Body of pancreas (tissue), 4 donors: ENCODE measurements at regions not wholly inside any gene's neighbourhood (a gene's known extent, or its start where the extent isn't known, plus 50 kb on each side); places are given as distances from the start of the nearest gene placed in this dataset.

Source experiments
- CTCF ChIP-seq, 7 experiments: fragments of 450-650 bp in 4 of 7; fragments of 200-600 bp in 3 of 7; sonication (generic) in 3 of 7; IDR thresholded peaks; one replicate each; pipeline ENCODE4 v1.5.1; 2016 to 2019; ENCODE audit warnings: antibody characterized with exemption in 7 of 7
- POLR2A ChIP-seq, 3 donors: fragments of 450-650 bp; IDR thresholded peaks; one replicate each; pipeline ENCODE4 v1.6.1; 2016; ENCODE audit warnings: antibody characterized with exemption in 3 of 3, mild to moderate bottlenecking in 2 of 3

- TF ChIP-seq CTCF (IDR thresholded peaks at IDR 0.05) (no peak), POLR2A (IDR thresholded peaks at IDR 0.05) (no peak)
Observed at GRCh38 chr16:54519161-54519695, 232.6 kb upstream of the IRX3 start.
